A172 (cell line): ENCODE measurements at regions not wholly inside any gene's neighbourhood (a gene's known extent, or its start where the extent isn't known, plus 50 kb on each side); places are given as distances from the start of the nearest gene placed in this dataset.
"Not testable (repeated sequence)": the region's sequence is repeated elsewhere in the genome, so short reads cannot be mapped to it uniquely, and the experiment has no call there.

ENCODE experiments used
- DNase-seq: peaks from one replicate; pipeline ENCODE4 v3.0.0-alpha.2; 2015; ENCODE audit warnings: low spot score

DNA sequence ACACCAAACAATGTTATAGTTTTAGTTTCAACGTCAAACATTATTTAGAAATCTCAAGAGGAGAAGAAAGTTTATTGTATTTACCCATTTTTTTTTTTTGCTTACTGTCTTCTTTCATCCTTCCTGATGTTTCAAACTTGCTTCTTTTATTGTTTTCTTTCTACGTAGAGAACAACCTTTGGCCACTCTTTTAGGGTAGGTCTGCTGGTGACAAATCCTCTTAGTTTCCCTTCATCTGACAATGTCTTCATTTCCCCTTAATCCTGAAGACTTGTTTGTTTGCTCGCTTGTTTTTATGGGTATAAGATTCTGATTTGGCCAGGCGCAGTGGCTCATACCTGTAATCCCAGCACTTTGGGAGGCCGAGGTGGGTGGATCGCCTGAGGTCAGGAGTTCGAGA is 89.1 kb downstream of the RHOU start:
- no peak for DNase-seq

GRCh38 chr1:228825041-228825440 is 89.8 kb downstream of the RHOU start:
- no peak for DNase-seq

GRCh38 chr1:228825840-228826484 is 90.7 kb downstream of the RHOU start:
- no peak for DNase-seq

GRCh38 chr1:228827019-228827418 is 91.7 kb downstream of the RHOU start:
- DNase-seq, result no peak

DNA sequence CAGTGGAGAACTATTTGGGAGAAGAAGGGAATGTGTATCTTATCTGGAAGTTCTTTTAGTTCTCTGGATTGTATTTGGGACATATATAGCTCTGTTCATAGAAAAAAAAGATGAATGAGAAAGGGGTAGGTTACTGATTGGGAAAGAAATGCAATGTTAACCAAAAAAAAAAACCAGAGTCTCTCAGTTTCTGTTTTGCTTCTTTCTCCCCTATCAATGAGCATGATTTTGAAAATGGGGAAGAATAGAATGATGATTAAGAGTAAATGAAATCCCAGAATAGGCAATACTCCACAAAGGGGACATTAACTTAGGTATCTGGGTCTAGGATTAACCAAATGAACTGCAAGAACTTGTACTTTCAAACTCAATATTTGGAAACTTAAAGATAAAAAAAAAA is 92.9 kb downstream of the RHOU start:
- DNase-seq, result no peak

DNA sequence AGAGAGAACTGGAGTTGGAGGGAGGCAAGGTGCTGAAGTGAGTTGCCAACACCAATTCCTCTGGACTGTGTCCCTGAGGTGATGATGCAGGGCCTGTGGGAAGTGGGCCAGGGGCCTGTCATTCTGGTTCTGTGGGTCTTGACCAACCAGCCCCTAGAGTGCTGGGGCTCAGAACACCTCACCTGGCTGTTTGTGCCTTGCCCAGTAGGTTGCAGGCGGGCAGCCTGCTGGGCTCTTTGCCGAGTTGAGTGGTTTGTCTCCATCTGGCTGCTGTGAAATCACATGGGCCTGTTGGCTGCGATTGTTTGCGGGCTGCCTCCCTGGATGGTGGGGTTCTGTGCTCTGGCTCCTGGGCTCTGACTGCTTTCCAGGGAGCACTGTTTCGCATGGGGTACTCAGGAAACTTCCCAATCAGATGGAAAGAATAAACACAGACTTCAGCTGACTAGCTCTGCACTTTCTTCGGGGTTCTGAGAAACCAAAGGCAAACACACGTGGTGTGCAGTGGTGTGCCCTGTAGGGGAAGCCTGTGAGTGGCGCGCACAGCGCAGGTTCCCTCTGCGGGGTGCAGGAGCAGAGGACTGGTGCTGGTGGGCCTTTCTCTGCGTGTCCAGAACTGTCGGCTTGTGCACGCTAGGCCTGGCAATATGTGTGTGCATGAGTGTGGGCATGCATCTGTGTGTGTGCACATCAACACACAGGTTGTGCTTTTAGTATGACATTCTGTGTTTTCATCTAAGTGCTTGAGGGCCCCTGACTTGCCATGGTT is 95.1 kb downstream of the RHOU start:
- no peak for DNase-seq

GRCh38 chr1:228830954-228831481 is 95.7 kb downstream of the RHOU start:
- DNase-seq, result peak; percentile 94

- DNase-seq, result no peak
Measured at GRCh38 chr1:228833911-228834688, 98.8 kb downstream of the RHOU start.

DNA sequence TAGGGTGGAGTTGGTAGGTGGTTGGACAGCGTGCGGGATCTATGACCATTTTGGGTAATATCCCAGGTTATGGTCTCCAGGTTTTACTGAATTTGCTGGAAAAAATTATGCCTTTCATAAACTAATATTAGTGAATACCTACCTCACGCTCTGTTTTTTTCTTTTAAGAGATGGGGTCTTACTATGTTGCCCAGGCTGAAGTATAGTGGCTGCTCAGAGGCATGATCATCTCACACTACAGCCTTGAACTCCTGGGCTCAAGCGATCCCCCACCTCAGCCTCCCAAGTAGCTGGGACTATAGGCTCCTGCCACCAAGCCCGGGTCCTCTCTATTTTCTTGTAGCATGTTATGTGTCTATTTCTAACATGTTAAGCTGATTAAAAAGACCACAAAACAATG is 100.2 kb downstream of the RHOU start:
- DNase-seq, result no peak

DNA sequence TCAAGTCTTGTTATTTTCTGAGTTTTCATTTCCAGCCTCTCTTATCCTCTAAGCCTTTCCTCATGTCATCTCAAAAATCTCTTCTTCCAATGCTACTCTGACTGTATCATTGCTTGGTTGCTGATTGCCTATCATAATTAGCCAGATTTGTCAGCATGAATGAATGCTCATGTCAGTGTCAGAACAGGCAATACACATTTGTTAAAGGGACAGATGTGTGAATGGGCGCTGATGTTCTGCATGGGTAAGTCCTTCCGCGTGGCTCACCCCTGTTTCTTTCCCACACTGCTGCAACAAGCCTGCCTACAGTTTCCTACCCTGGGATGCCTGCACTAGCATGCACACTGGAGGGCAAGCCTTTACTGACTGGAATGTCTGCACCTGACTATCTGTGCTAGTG is 100.6 kb downstream of the RHOU start:
- no peak for DNase-seq

GRCh38 chr1:228836427-228836826 is 101.1 kb downstream of the RHOU start:
- no peak for DNase-seq

- DNase-seq, result no peak
Measured at GRCh38 chr1:228837032-228837431, 101.8 kb downstream of the RHOU start.

DNA sequence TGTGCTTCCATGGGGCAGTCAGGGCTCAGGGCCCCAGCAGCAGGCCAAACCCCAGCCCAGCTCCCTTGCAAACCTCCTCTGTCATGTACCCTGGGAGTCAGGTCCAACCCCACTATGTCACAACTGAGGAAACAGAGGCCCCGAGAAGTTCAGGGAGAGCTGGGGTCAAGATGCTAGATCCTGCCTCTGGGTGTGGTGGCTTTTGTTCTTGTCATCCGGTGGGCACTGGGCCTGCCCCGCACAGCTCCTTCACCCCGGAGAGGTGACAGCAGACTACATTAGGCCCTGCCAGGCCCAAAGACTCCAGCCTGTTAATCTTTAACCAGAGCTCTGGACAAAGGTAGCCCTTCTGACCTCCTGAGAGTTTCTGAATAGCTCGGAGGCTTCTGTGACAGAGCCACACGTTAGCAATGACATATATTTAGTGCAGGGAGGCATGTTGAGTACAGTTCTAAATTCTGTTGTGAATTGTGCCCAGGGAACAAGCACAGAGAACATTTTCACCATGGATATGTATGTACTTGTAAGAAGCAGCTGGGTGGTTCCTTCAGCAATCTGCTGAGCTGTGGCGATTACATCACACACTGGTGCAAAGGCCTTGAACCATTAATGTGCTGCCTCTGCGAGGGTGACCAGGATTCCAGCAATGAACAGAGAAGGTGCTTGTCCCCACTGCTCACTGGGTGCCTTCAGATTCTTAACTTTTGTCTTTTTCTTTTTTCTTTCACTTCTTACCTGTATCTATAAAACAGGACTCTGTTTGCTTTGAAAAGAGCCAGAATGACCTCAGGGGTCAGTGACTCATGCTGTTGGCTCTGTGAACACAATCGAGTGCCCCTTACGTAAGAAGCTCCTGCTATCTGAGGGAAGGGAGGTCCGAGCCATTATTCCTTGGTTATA is 102.8 kb downstream of the RHOU start:
- peak; percentile 97 for DNase-seq

- DNase-seq, result peak; percentile 28
Measured at GRCh38 chr1:228838717-228839500, 103.6 kb downstream of the RHOU start.

- DNase-seq, result no peak
Measured at GRCh38 chr1:228839656-228840055, 104.4 kb downstream of the RHOU start.

GRCh38 chr1:228841632-228842031 is 106.4 kb downstream of the RHOU start:
- DNase-seq, result no peak

GRCh38 chr1:228842094-228842775 is 107.0 kb downstream of the RHOU start:
- DNase-seq, result peak; percentile 95

DNA sequence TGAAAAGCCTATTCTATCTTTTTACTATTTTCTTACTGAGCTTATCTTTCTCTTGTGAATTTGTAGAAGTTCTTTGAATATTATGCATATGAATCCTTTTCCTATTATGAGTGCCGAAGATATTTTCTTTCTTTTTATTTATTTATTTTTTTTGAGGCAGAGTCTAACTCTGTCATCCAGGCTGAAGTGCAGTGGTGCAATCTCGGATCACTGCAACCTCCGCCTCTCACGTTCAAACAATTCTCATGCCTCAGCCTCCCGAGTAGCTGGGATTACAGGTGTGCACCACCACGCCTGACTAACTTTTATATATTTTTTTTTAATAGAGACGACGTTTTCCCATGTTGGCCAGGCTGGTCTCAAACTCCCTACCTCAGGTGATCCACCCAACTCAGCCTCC is 109.8 kb downstream of the RHOU start:
- no peak for DNase-seq

DNA sequence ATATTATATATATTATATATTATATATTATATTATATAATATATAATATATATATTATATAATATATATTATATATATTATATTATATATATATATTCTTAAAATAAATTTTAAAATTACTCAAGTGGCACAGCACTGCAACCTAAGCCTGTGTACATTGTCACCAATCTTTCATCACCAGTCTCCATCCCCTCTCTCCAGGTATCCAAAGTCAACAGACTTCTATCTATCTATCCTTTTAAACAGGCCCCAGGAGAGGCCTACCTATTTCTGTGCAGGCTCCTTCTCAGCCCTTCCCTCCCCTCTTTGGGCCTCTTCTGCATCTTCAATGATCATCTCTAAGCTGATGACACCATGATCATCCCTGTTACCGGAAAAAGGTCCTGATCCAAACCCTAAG is 111.7 kb downstream of the RHOU start:
- no peak for DNase-seq

- DNase-seq, result not testable (repeated sequence)
Measured at GRCh38 chr1:228847451-228847850, 112.2 kb downstream of the RHOU start.
